Ovary (tissue), 7 donors: ENCODE measurements at regions not wholly inside any gene's neighbourhood (a gene's known extent, or its start where the extent isn't known, plus 50 kb on each side); places are given as distances from the start of the nearest gene placed in this dataset.

Experiments
- DNase-seq, 5 donors: peaks; one replicate each; pipeline ENCODE4 v3.0.0-alpha.2; 2019 to 2020
- H3K27ac ChIP-seq, 2 donors: fragments of 200-600 bp; one replicate each; pipeline versions ENCODE4 v1.5.1 to v1.8.0; 2019 to 2022
- H3K27me3 ChIP-seq: fragments of 200-600 bp; one replicate; pipeline ENCODE4 v1.8.0; 2022
- H3K36me3 ChIP-seq: fragments of 200-600 bp; sonication (generic); one replicate; pipeline ENCODE4 v1.5.1; 2019
- H3K4me1 ChIP-seq: one replicate; pipeline ENCODE4 v1.8.1; 2013; ENCODE audit warnings: mild to moderate bottlenecking, moderate library complexity; ENCODE audit not compliant: insufficient read depth
- H3K4me3 ChIP-seq: fragments of 200-600 bp; sonication (generic); one replicate; pipeline ENCODE4 v1.5.1; 2017
- H3K9me3 ChIP-seq, 2 donors: fragments of 200-600 bp in 1 of 2; sonication (generic) in 1 of 2; one replicate each; pipeline versions ENCODE4 v1.5.1 to v1.8.1; 2013 to 2019; ENCODE audit warnings: mild to moderate bottlenecking in 1 of 2, moderate library complexity in 1 of 2
- CTCF ChIP-seq, 3 donors: fragments of 450-650 bp in 2 of 3; fragments of 200-600 bp in 1 of 3; IDR thresholded peaks; one replicate each; pipeline versions ENCODE4 v1.5.1 to v1.8.0; 2016 to 2022; ENCODE audit warnings: antibody characterized with exemption in 3 of 3, mild to moderate bottlenecking in 1 of 3
- EP300 ChIP-seq: sonication (generic); formaldehyde crosslinking; IDR thresholded peaks from one replicate; pipeline ENCODE4 v1.6.1; 2017; ENCODE audit warnings: antibody characterized with exemption
- POLR2A ChIP-seq: fragments of 450-650 bp; IDR thresholded peaks from one replicate; pipeline ENCODE4 v1.6.1; 2017; ENCODE audit warnings: antibody characterized with exemption, mild to moderate bottlenecking, moderate library complexity
- WGBS, 3 donors: extraction: QIAGEN DNeasy Blood & Tissue Kit in 1 of 3; methylation state at CpG; one replicate each; pipeline versions ENCODE4 v1.1.5 to v1.1.7; 2013 to 2017; 5-methylcytosine and 5-hydroxymethylcytosine counted together
- intact Hi-C, 4 donors: fragments of 100-400 bp; cut with DNase I; formaldehyde crosslinking; loops; one replicate each; pipeline versions ENCODE4 v1.11.0 to v1.15.1; 2022 to 2023
- donor health status: DM: no; HTN: no; CAD: no; lungs with moderate emphysema.
- donor health status: DM: no; HTN: no; CAD: no.
- donor health status: Bipolar disorder and iron deficiency.
- donor health status: DM: no; HTN: no; CAD: no.
- donor health status: DM: yes; HTN: yes; CAD: no.

- peaks cover 3% of the 10 kb centered on the region for H3K4me1 ChIP-seq
- H3K36me3 ChIP-seq = no peaks in the 10 kb centered on the region
- no peak for DNase-seq
- intact Hi-C loops = no loop called here
- no peaks in the 10 kb centered on the region for H3K9me3 ChIP-seq
- H3K27me3 ChIP-seq = no peaks in the 10 kb centered on the region
- TF ChIP-seq EP300 (no peak), POLR2A (no peak), CTCF (IDR thresholded peaks at IDR 0.05) (no peak)
- H3K4me3 ChIP-seq = no peak overlapping the region
- H3K27ac ChIP-seq = no peak overlapping the region
- 80 to 85% (median 82%) methylated on average over 3 of the region's 3 CpGs for WGBS, 3 donors
Measured at GRCh38 chr9:14402583-14402982, 88.6 kb upstream of the NFIB start.

- 79 to 88% (median 86%) methylated on average over 2 of the region's 2 CpGs for WGBS, 3 donors
Measured at GRCh38 chr9:14401911-14402310, 88.0 kb upstream of the NFIB start.

GRCh38 chr9:14400658-14400995 is 86.7 kb upstream of the NFIB start:
- DNase-seq = peak in 4 of 5 donors; percentile 23 to 61 (median 34)

More at GRCh38 chr9:14401911-14402310, 88.0 kb upstream of the NFIB start:
- Histone ChIP-seq H3K4me1 (peaks cover 3% of the 10 kb centered on the region), H3K4me3 (no peak overlapping the region), H3K27me3 (no peaks in the 10 kb centered on the region), H3K36me3 (no peaks in the 10 kb centered on the region), H3K27ac (no peak overlapping the region), H3K9me3 (no peaks in the 10 kb centered on the region)
- intact Hi-C loops = no loop called here
- DNase-seq = no peak
- TF ChIP-seq EP300 (no peak), CTCF (IDR thresholded peaks at IDR 0.05) (no peak), POLR2A (no peak)

GRCh38 chr9:14399756-14400657 is 86.1 kb upstream of the NFIB start:
- 12 to 20% (median 13%) methylated on average over 5 of the region's 5 CpGs for WGBS, 3 donors
- intact Hi-C loops = no loop called here
- H3K36me3 ChIP-seq = no peaks in the 10 kb centered on the region
- no peak overlapping the region for H3K4me3 ChIP-seq
- TF ChIP-seq POLR2A (no peak), EP300 (no peak), CTCF (IDR thresholded peaks at IDR 0.05) (no peak)
- H3K27me3 ChIP-seq = no peaks in the 10 kb centered on the region
- H3K4me1 ChIP-seq = peaks cover 3% of the 10 kb centered on the region
- no peaks in the 10 kb centered on the region for H3K9me3 ChIP-seq
- H3K27ac ChIP-seq = no peak overlapping the region
- no peak for DNase-seq

More at GRCh38 chr9:14400658-14400995, 86.7 kb upstream of the NFIB start:
- Histone ChIP-seq H3K4me1 (peaks cover 3% of the 10 kb centered on the region), H3K9me3 (no peaks in the 10 kb centered on the region), H3K36me3 (no peaks in the 10 kb centered on the region), H3K4me3 (no peak overlapping the region), H3K27ac (no peak overlapping the region), H3K27me3 (no peaks in the 10 kb centered on the region)
- TF ChIP-seq EP300 (no peak), CTCF (IDR thresholded peaks at IDR 0.05) (peak in 2 of 3 donors; percentile 19 to 29)
- WGBS, 3 donors = 36 to 42% (median 39%) methylated on average over 6 of the region's 6 CpGs
- intact Hi-C loops = no loop called here
